WTC11 (cell line): ENCODE measurements at regions not wholly inside any gene's neighbourhood (a gene's known extent, or its start where the extent isn't known, plus 50 kb on each side); places are given as distances from the start of the nearest gene placed in this dataset.
A peak's percentile ranks its signal among the peaks of the same experiment; 100 is the strongest.

Experiments used
- ATAC-seq: fragments of 200-7000 bp; cut with Tn5 transposase; 2 replicates; pipeline ENCODE4 v1.10.0; 2021; ENCODE audit warnings: mild to moderate bottlenecking, moderate library complexity
- CTCF ChIA-PET: fragments of 300-600 bp; sonication (Branson Sonifier 250); formaldehyde crosslinking; loops from one replicate; lab custom pipeline; 2021; ENCODE audit warnings: antibody characterized with exemption; lab: Charles Lee
- POLR2A ChIA-PET: fragments of 350-600 bp; sonication (Branson Sonifier 250); formaldehyde crosslinking; loops from one replicate; lab custom pipeline; 2021; ENCODE audit warnings: antibody characterized with exemption; lab: Charles Lee
- DNase-seq: peaks from one replicate; pipeline ENCODE4 v3.0.0; 2021; ENCODE audit warnings: low spot score
- H3K27ac Mint-ChIP-seq: 2 replicates; pipeline ENCODE4 v1.8.0; 2021; ENCODE audit warnings: mixed read lengths
- H3K27me3 Mint-ChIP-seq: 2 replicates; pipeline ENCODE4 v1.8.0; 2021; ENCODE audit warnings: low read depth, mild to moderate bottlenecking, moderate library complexity, mixed read lengths
- H3K36me3 Mint-ChIP-seq: 2 replicates; pipeline ENCODE4 v1.8.0; 2021; ENCODE audit warnings: mixed read lengths
- H3K4me1 Mint-ChIP-seq: 2 replicates; pipeline ENCODE4 v1.8.0; 2022; ENCODE audit warnings: mixed read lengths
- H3K4me3 Mint-ChIP-seq: 2 replicates; pipeline ENCODE4 v1.8.0; 2021; ENCODE audit warnings: mild to moderate bottlenecking, moderate library complexity, mixed read lengths
- H3K9me3 Mint-ChIP-seq: 2 replicates; pipeline ENCODE4 v1.8.0; 2021; ENCODE audit warnings: mixed read lengths
- FOXJ3 ChIP-seq: sonication (generic); formaldehyde crosslinking; IDR thresholded peaks from 2 replicates; pipeline ENCODE4 v1.9.0; 2021; ENCODE audit warnings: missing genetic modification reagents, mild to moderate bottlenecking, borderline replicate concordance
- NFE2L1 ChIP-seq: sonication (generic); formaldehyde crosslinking; IDR thresholded peaks from 2 replicates; pipeline ENCODE4 v1.8.1; 2023; ENCODE audit warnings: missing genetic modification reagents
- OVOL2 ChIP-seq: fragments of 250-450 bp; sonication (Bioruptor Pico); IDR thresholded peaks from 2 replicates; pipeline ENCODE4 v1.9.0; 2021; ENCODE audit warnings: mild to moderate bottlenecking, borderline replicate concordance
- TEAD1 ChIP-seq: sonication (generic); formaldehyde crosslinking; IDR thresholded peaks from 2 replicates; pipeline ENCODE4 v1.8.0; 2022; ENCODE audit warnings: mild to moderate bottlenecking, missing genetic modification reagents
- TEAD4 ChIP-seq: sonication (generic); formaldehyde crosslinking; IDR thresholded peaks from 2 replicates; pipeline ENCODE4 v1.8.0; 2022; ENCODE audit warnings: mild to moderate bottlenecking, missing genetic modification reagents
- TF ChIP-seq, protein P1 (sequence below): sonication (generic); formaldehyde crosslinking; IDR thresholded peaks from 2 replicates; pipeline ENCODE4 v1.8.1; 2022; ENCODE audit warnings: missing genetic modification reagents, borderline replicate concordance
- TF ChIP-seq, protein P2 (sequence below): fragments of 250-450 bp; sonication (Bioruptor Pico); conservative IDR thresholded peaks from 2 replicates; pipeline ENCODE4 v1.9.0; 2021; ENCODE audit warnings: mild to moderate bottlenecking
- TF ChIP-seq, protein P3 (sequence below): sonication (generic); formaldehyde crosslinking; IDR thresholded peaks from 2 replicates; pipeline ENCODE4 v1.8.0; 2023; ENCODE audit warnings: missing genetic modification reagents, mild to moderate bottlenecking, borderline replicate concordance
- TF ChIP-seq, protein P4 (sequence below): sonication (generic); formaldehyde crosslinking; IDR thresholded peaks from 2 replicates; pipeline ENCODE4 v1.8.0; 2022; ENCODE audit warnings: mild to moderate bottlenecking, missing genetic modification reagents
- TF ChIP-seq, protein P5 (sequence below): sonication (generic); formaldehyde crosslinking; IDR thresholded peaks from 2 replicates; pipeline ENCODE4 v1.8.1; 2022; ENCODE audit warnings: low read depth, missing genetic modification reagents, borderline replicate concordance
- TF ChIP-seq, protein P6 (sequence below): sonication (generic); formaldehyde crosslinking; IDR thresholded peaks from 2 replicates; pipeline ENCODE4 v1.8.1; 2023; ENCODE audit warnings: mild to moderate bottlenecking, missing genetic modification reagents
- TF ChIP-seq, protein P7 (sequence below): fragments of 250-450 bp; sonication (Bioruptor Pico); IDR thresholded peaks from 2 replicates; pipeline ENCODE4 v1.9.0; 2021; ENCODE audit warnings: mild to moderate bottlenecking

DNA sequence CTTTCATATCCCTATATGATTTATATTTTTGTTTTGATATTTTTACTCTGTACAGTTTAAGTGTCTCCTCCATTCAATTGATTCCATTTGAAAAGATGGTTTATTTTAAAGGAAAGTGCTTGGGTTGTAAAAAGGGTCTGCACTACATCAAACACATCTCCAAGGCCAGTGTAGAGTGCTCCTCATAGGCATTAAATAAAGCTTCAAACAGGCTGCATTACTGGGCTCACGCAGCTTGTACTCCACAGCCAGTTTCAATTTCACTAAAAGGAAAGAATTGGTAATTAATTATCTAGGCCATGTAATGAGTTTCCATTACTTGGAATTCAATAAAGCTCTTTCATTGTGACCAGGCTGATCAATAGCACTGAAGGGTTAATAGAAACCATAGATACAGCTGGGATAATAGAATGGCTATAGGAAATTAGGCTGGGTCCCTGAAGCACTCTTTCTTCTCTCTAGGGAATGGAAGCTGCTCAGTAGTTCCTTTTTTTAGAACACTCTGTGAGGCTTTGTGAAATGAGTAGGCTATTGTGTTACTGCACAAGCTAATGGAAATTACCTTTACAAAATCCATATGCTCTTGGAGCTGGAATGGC, 442.2 kb downstream of the RNF144B start:
- ChIA-PET POLR2A (no interaction called here), CTCF (interaction anchor here (0.6 to 1.6 kb wide), 2 partner anchors 78 to 80 kb away, joined by 3 read pairs; no protein-coding TSS in a partner anchor)
- ATAC-seq (no peak), DNase-seq (no peak)
- no peak overlapping the region for H3K4me3 Mint-ChIP-seq
- peaks cover 16% of the 10 kb centered on the region for H3K9me3 Mint-ChIP-seq
- no peaks in the 10 kb centered on the region for H3K27me3 Mint-ChIP-seq
- H3K27ac Mint-ChIP-seq = no peak overlapping the region
- H3K36me3 Mint-ChIP-seq = peaks cover 10% of the 10 kb centered on the region; the same call in 1 of the 2 replicates
- TF ChIP-seq, protein P1, sequence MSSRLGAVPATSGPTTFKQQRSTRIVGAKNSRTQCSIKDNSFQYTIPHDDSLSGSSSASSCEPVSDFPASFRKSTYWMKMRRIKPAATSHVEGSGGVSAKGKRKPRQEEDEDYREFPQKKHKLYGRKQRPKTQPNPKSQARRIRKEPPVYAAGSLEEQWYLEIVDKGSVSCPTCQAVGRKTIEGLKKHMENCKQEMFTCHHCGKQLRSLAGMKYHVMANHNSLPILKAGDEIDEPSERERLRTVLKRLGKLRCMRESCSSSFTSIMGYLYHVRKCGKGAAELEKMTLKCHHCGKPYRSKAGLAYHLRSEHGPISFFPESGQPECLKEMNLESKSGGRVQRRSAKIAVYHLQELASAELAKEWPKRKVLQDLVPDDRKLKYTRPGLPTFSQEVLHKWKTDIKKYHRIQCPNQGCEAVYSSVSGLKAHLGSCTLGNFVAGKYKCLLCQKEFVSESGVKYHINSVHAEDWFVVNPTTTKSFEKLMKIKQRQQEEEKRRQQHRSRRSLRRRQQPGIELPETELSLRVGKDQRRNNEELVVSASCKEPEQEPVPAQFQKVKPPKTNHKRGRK (CRISPR knock-in tag) = no peak
- no peak for TF ChIP-seq TEAD1 (CRISPR knock-in tag)
- peaks cover 19% of the 10 kb centered on the region for H3K4me1 Mint-ChIP-seq

DNA sequence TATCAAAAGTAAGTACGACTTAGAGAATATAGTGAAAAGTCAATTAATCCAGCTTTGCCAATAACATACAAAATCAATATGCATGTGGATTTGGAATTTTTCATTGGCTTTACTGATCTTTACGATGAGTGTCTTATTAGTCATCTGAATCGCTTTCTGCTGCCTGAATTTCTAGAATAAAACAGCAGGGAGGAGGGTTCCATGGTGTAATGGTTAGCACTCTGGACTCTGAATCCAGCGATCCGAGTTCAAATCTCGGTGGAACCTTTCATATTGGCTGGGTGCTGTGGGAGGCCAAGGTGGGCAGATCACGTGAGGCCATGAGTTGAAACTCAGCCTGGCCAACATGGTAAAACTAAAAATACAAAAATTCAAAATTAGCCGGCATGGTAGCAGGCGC, 448.8 kb downstream of the RNF144B start:
- H3K4me3 Mint-ChIP-seq = no peak overlapping the region
- no peaks in the 10 kb centered on the region for H3K27me3 Mint-ChIP-seq
- no peaks in the 10 kb centered on the region for H3K9me3 Mint-ChIP-seq
- H3K4me1 Mint-ChIP-seq = peaks cover 4% of the 10 kb centered on the region
- no peaks in the 10 kb centered on the region for H3K36me3 Mint-ChIP-seq
- ChIA-PET POLR2A (no interaction called here), CTCF (no interaction called here)
- ATAC-seq (peak; percentile 53), DNase-seq (no peak)
- no peak for TF ChIP-seq NFE2L1 (CRISPR knock-in tag)
- TF ChIP-seq, protein P2, sequence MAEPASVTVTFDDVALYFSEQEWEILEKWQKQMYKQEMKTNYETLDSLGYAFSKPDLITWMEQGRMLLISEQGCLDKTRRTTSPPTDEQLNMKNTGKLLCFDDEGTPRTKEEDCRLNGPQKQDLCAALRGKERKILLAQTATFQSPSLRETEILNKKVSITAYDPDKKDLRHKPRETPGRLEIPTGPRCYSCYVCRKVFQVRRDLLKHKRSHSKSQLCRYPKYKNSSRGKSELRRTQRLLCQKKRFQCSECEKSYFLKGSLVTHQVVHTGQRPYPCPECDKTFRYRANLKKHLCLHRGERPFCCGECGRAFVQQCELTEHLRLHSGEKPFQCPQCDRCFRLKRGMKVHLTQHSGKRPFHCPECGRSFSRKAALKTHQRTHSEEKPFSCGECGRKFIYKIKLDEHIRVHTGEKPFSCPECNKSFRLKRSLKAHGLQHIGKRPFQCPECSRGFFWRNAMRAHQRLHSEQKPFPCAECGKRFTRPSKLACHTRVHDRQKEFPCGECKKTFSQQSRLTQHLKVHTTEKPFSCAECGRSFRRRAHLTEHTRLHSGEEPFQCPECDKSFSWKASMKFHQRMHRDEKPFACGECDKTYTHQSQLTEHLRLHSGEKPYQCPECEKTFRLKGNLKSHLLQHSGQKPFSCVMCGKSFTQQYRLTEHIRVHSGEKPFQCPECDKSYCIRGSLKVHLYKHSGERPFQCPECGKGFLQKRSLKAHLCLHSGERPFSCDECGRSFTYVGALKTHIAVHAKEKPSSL = no peak
- TF ChIP-seq, protein P3, sequence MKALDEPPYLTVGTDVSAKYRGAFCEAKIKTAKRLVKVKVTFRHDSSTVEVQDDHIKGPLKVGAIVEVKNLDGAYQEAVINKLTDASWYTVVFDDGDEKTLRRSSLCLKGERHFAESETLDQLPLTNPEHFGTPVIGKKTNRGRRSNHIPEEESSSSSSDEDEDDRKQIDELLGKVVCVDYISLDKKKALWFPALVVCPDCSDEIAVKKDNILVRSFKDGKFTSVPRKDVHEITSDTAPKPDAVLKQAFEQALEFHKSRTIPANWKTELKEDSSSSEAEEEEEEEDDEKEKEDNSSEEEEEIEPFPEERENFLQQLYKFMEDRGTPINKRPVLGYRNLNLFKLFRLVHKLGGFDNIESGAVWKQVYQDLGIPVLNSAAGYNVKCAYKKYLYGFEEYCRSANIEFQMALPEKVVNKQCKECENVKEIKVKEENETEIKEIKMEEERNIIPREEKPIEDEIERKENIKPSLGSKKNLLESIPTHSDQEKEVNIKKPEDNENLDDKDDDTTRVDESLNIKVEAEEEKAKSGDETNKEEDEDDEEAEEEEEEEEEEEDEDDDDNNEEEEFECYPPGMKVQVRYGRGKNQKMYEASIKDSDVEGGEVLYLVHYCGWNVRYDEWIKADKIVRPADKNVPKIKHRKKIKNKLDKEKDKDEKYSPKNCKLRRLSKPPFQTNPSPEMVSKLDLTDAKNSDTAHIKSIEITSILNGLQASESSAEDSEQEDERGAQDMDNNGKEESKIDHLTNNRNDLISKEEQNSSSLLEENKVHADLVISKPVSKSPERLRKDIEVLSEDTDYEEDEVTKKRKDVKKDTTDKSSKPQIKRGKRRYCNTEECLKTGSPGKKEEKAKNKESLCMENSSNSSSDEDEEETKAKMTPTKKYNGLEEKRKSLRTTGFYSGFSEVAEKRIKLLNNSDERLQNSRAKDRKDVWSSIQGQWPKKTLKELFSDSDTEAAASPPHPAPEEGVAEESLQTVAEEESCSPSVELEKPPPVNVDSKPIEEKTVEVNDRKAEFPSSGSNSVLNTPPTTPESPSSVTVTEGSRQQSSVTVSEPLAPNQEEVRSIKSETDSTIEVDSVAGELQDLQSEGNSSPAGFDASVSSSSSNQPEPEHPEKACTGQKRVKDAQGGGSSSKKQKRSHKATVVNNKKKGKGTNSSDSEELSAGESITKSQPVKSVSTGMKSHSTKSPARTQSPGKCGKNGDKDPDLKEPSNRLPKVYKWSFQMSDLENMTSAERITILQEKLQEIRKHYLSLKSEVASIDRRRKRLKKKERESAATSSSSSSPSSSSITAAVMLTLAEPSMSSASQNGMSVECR (CRISPR knock-in tag) = no peak
- TF ChIP-seq, protein P4, sequence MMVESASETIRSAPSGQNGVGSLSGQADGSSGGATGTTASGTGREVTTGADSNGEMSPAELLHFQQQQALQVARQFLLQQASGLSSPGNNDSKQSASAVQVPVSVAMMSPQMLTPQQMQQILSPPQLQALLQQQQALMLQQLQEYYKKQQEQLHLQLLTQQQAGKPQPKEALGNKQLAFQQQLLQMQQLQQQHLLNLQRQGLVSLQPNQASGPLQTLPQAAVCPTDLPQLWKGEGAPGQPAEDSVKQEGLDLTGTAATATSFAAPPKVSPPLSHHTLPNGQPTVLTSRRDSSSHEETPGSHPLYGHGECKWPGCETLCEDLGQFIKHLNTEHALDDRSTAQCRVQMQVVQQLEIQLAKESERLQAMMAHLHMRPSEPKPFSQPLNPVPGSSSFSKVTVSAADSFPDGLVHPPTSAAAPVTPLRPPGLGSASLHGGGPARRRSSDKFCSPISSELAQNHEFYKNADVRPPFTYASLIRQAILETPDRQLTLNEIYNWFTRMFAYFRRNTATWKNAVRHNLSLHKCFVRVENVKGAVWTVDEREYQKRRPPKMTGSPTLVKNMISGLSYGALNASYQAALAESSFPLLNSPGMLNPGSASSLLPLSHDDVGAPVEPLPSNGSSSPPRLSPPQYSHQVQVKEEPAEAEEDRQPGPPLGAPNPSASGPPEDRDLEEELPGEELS (CRISPR knock-in tag) = no peak
- TF ChIP-seq TEAD4 = no peak
- TF ChIP-seq, protein P5, sequence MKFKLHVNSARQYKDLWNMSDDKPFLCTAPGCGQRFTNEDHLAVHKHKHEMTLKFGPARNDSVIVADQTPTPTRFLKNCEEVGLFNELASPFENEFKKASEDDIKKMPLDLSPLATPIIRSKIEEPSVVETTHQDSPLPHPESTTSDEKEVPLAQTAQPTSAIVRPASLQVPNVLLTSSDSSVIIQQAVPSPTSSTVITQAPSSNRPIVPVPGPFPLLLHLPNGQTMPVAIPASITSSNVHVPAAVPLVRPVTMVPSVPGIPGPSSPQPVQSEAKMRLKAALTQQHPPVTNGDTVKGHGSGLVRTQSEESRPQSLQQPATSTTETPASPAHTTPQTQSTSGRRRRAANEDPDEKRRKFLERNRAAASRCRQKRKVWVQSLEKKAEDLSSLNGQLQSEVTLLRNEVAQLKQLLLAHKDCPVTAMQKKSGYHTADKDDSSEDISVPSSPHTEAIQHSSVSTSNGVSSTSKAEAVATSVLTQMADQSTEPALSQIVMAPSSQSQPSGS (CRISPR knock-in tag) = no peak
- TF ChIP-seq, protein P6, sequence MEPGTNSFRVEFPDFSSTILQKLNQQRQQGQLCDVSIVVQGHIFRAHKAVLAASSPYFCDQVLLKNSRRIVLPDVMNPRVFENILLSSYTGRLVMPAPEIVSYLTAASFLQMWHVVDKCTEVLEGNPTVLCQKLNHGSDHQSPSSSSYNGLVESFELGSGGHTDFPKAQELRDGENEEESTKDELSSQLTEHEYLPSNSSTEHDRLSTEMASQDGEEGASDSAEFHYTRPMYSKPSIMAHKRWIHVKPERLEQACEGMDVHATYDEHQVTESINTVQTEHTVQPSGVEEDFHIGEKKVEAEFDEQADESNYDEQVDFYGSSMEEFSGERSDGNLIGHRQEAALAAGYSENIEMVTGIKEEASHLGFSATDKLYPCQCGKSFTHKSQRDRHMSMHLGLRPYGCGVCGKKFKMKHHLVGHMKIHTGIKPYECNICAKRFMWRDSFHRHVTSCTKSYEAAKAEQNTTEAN = no peak
- TF ChIP-seq, protein P7, sequence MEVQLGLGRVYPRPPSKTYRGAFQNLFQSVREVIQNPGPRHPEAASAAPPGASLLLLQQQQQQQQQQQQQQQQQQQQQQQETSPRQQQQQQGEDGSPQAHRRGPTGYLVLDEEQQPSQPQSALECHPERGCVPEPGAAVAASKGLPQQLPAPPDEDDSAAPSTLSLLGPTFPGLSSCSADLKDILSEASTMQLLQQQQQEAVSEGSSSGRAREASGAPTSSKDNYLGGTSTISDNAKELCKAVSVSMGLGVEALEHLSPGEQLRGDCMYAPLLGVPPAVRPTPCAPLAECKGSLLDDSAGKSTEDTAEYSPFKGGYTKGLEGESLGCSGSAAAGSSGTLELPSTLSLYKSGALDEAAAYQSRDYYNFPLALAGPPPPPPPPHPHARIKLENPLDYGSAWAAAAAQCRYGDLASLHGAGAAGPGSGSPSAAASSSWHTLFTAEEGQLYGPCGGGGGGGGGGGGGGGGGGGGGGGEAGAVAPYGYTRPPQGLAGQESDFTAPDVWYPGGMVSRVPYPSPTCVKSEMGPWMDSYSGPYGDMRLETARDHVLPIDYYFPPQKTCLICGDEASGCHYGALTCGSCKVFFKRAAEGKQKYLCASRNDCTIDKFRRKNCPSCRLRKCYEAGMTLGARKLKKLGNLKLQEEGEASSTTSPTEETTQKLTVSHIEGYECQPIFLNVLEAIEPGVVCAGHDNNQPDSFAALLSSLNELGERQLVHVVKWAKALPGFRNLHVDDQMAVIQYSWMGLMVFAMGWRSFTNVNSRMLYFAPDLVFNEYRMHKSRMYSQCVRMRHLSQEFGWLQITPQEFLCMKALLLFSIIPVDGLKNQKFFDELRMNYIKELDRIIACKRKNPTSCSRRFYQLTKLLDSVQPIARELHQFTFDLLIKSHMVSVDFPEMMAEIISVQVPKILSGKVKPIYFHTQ = no peak
- no peak for TF ChIP-seq OVOL2
- TF ChIP-seq FOXJ3 = no peak
- no peak overlapping the region for H3K27ac Mint-ChIP-seq
